SK-N-SH (cell line): ENCODE measurements at regions not wholly inside any gene's neighbourhood (a gene's known extent, or its start where the extent isn't known, plus 50 kb on each side); places are given as distances from the start of the nearest gene placed in this dataset.
A peak's percentile ranks its signal among the peaks of the same experiment; 100 is the strongest.

Source experiments
- CTCF ChIA-PET: fragments of 300-600, 350-600 bp; formaldehyde crosslinking; extraction: SDS; loops from one replicate; lab custom pipeline; 2021; lab: Yijun Ruan, JAX
- POLR2A ChIA-PET: fragments of 350-600 bp; sonication (Branson Sonifier 250); formaldehyde crosslinking; extraction: SDS; loops from one replicate; lab custom pipeline; 2020; ENCODE audit warnings: antibody characterized with exemption, inconsistent platforms; lab: Yijun Ruan, JAX
- DNase-seq: peaks from one replicate; pipeline ENCODE4 v3.0.0; 2012
- H2AFZ ChIP-seq: fragments of 200-600 bp; sonication (generic); 2 replicates; pipeline ENCODE4 v1.8.1; 2016; ENCODE audit warnings: antibody characterized with exemption, mild to moderate bottlenecking, low read depth
- H3F3A ChIP-seq: fragments of 200-600 bp; sonication (generic); replicated peaks from 2 replicates; pipeline ENCODE3; 2016; ENCODE audit warnings: antibody characterized with exemption, mild to moderate bottlenecking; ENCODE audit not compliant: insufficient read depth
- H3K27ac ChIP-seq, 2 experiments: fragments of 200-500 bp in 1 of 2; fragments of 200-600 bp in 1 of 2; sonication (Bioruptor generic) in 1 of 2; sonication (generic), shearing (Covaris generic) in 1 of 2; 2 replicates each; pipeline versions ENCODE4 v1.5.1 to v1.6.1; 2014 to 2016; ENCODE audit warnings: low read depth in 2 of 2, inconsistent platforms in 1 of 2, low read length in 1 of 2, mild to moderate bottlenecking in 1 of 2, mixed read lengths in 1 of 2
- H3K27me3 ChIP-seq: fragments of 200-600 bp; sonication (generic), shearing (Covaris generic); 2 replicates; pipeline ENCODE4 v1.6.1; 2016; ENCODE audit warnings: mixed run types; ENCODE audit not compliant: insufficient read depth
- H3K36me3 ChIP-seq, 2 experiments: fragments of 200-500 bp in 1 of 2; fragments of 200-600 bp in 1 of 2; sonication (Bioruptor generic) in 1 of 2; sonication (generic) in 1 of 2; replicated peaks in 1 of 2; 2 replicates each; pipeline versions ENCODE3 to v1.5.1; 2014 to 2016; ENCODE audit warnings: low read length in 1 of 2, mild to moderate bottlenecking in 1 of 2; ENCODE audit not compliant: insufficient read depth in 2 of 2, control insufficient read depth in 1 of 2
- H3K4me1 ChIP-seq, 2 experiments: fragments of 200-500 bp in 1 of 2; fragments of 200-600 bp in 1 of 2; sonication (Bioruptor generic) in 1 of 2; sonication (generic), shearing (Covaris generic) in 1 of 2; 2 replicates each; pipeline versions ENCODE4 v1.5.1 to v1.6.1; 2014 to 2016; ENCODE audit warnings: low read depth in 1 of 2, low read length in 1 of 2, mixed run types in 1 of 2; ENCODE audit not compliant: insufficient read depth in 2 of 2, control insufficient read depth in 1 of 2
- H3K4me2 ChIP-seq: fragments of 200-600 bp; sonication (generic), shearing (Covaris generic); 2 replicates; pipeline ENCODE4 v1.6.1; 2017; ENCODE audit warnings: mixed run types
- H3K4me3 ChIP-seq, 2 experiments: fragments of 200-500 bp in 1 of 2; fragments of 200-600 bp in 1 of 2; sonication (Bioruptor generic) in 1 of 2; sonication (generic), shearing (Covaris generic) in 1 of 2; 2 replicates each; pipeline versions ENCODE4 v1.5.1 to v1.8.1; 2014 to 2016; ENCODE audit warnings: low read depth in 2 of 2, inconsistent platforms in 1 of 2, low read length in 1 of 2, mild to moderate bottlenecking in 1 of 2, mixed read lengths in 1 of 2, moderate library complexity in 1 of 2
- H3K79me2 ChIP-seq: fragments of 200-600 bp; sonication (generic); 2 replicates; pipeline ENCODE4 v1.8.1; 2017; ENCODE audit warnings: mild to moderate bottlenecking; ENCODE audit not compliant: insufficient read depth
- H3K9ac ChIP-seq: fragments of 200-600 bp; sonication (generic); 2 replicates; pipeline ENCODE4 v1.6.1; 2017; ENCODE audit warnings: mixed run types
- H3K9me2 ChIP-seq: fragments of 200-600 bp; sonication (generic); 2 replicates; pipeline ENCODE4 v1.6.1; 2017; ENCODE audit warnings: mixed run types
- H3K9me3 ChIP-seq: fragments of 200-600 bp; sonication (generic); 2 replicates; pipeline ENCODE4 v1.6.1; 2017; ENCODE audit warnings: mixed run types, mild to moderate bottlenecking, moderate library complexity
- H4K20me1 ChIP-seq: fragments of 200-600 bp; sonication (generic); 2 replicates; pipeline ENCODE4 v1.6.1; 2017; ENCODE audit warnings: mild to moderate bottlenecking, mixed run types; ENCODE audit not compliant: insufficient read depth
- ELF1 ChIP-seq: IDR thresholded peaks from 2 replicates; pipeline ENCODE4 v1.4.0; 2012
- EP300 ChIP-seq, 2 experiments: IDR thresholded peaks; 2 replicates each; pipeline versions ENCODE4 v1.4.0 to v1.6.1; 2012; ENCODE audit warnings: borderline replicate concordance in 1 of 2, low read depth in 1 of 2, low read length in 1 of 2
- EZH2phosphoT487 ChIP-seq: fragments of 200-600 bp; sonication (generic); IDR thresholded peaks from 2 replicates; pipeline ENCODE4 v1.6.1; 2017; ENCODE audit warnings: low read depth, mixed run types, mild to moderate bottlenecking, antibody characterized with exemption, moderate library complexity, borderline replicate concordance
- FOSL2 ChIP-seq: IDR thresholded peaks from 2 replicates; pipeline ENCODE4 v1.4.0; 2012; ENCODE audit warnings: low read depth, mild to moderate bottlenecking, moderate library complexity, borderline replicate concordance
- GABPA ChIP-seq: IDR thresholded peaks from 2 replicates; pipeline ENCODE4 v1.4.0; 2012; ENCODE audit warnings: low read depth, mild to moderate bottlenecking
- NFIC ChIP-seq: IDR thresholded peaks from 2 replicates; pipeline ENCODE4 v1.4.0; 2012; ENCODE audit warnings: borderline replicate concordance
- POLR2AphosphoS5 ChIP-seq: IDR thresholded peaks from 2 replicates; pipeline ENCODE4 v1.6.1; 2012; ENCODE audit warnings: low read depth, low read length
- RAD21 ChIP-seq: IDR thresholded peaks from 2 replicates; pipeline ENCODE4 v1.6.1; 2012; ENCODE audit warnings: mild to moderate bottlenecking, low read length
- RXRA ChIP-seq: IDR thresholded peaks from 2 replicates; pipeline ENCODE4 v1.4.0; 2012; ENCODE audit warnings: low read depth, mild to moderate bottlenecking, borderline replicate concordance
- SIN3A ChIP-seq: IDR thresholded peaks from 2 replicates; pipeline ENCODE4 v1.6.1; 2012; ENCODE audit warnings: low read depth, mild to moderate bottlenecking, low read length, moderate library complexity, borderline replicate concordance
- SMC3 ChIP-seq: IDR thresholded peaks from 2 replicates; pipeline ENCODE4 v1.6.1; 2012; ENCODE audit warnings: low read depth, low read length, improper control_type of control experiment
- TCF12 ChIP-seq: IDR thresholded peaks from 2 replicates; pipeline ENCODE4 v1.4.0; 2012
- YY1 ChIP-seq: IDR thresholded peaks from 2 replicates; pipeline ENCODE4 v1.4.0; 2012; ENCODE audit warnings: low read depth, mild to moderate bottlenecking
- WGBS: methylation state at CpG from one replicate; pipeline ENCODE4 v1.1.6; 2017; ENCODE audit warnings: low lambda C conversion rate; 5-methylcytosine and 5-hydroxymethylcytosine counted together
- TF ChIP-seq, protein P1 (sequence below): fragments of 150-350 bp; IDR thresholded peaks from 2 replicates; pipeline ENCODE4 v1.6.1; 2016; ENCODE audit warnings: mild to moderate bottlenecking, low read depth, low read length
- TF ChIP-seq, protein P2 (sequence below): IDR thresholded peaks from 2 replicates; pipeline ENCODE4; 2012
- TF ChIP-seq, protein P3 (sequence below): fragments of 150-350 bp; IDR thresholded peaks from 2 replicates; pipeline ENCODE4 v1.6.1; 2017; ENCODE audit warnings: antibody characterized with exemption, low read length, low read depth, borderline replicate concordance
- TF ChIP-seq, protein P4 (sequence below): IDR thresholded peaks from 2 replicates; pipeline ENCODE4 v1.4.0; 2012; ENCODE audit warnings: low read depth

DNA sequence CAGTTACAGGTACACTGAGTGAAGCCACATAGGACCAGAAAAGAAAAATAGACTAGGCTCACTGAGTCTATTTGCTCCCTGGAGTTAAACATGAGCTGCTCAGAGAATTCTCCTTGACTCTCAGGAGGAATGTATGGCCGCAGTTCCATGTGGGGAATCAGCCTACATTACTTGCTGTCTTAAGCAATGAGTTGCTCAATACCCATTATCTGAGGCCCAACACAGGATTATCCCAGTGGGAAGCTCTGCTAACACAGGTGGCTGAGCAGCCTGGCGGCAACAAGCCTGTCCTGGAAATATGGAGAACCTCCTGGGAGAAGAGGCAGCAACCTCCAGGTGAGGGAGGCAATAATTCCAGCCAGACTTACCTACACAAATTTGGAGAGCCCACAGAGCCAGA lies 177.5 kb upstream of the NREP start:
- Histone ChIP-seq H3K79me2 (no peaks in the 10 kb centered on the region), H2AFZ (no peak overlapping the region), H3K4me3 (no peak overlapping the region), H3K36me3 (no peaks in the 10 kb centered on the region), H3F3A (peaks cover 44% of the 10 kb centered on the region), H3K27ac (peak overlapping the region in 1 of 2 experiments; percentile 99; a peak in 1 of 4 replicates), H3K9me3 (no peaks in the 10 kb centered on the region), H3K27me3 (no peaks in the 10 kb centered on the region), H3K4me2 (no peak overlapping the region), H4K20me1 (no peaks in the 10 kb centered on the region), H3K9ac (no peak overlapping the region), H3K9me2 (no peaks in the 10 kb centered on the region), H3K4me1 (peaks cover 0 to 27% of the 10 kb centered on the region in 2 experiments)
- ChIA-PET POLR2A (no interaction called here), CTCF (interaction anchor here (1.8 kb wide), 1 partner anchor 11 kb away, joined by 5 read pairs; no protein-coding TSS in a partner anchor)
- 77% methylated on average over 2 of the region's 2 CpGs for WGBS
- TF ChIP-seq, protein P1, sequence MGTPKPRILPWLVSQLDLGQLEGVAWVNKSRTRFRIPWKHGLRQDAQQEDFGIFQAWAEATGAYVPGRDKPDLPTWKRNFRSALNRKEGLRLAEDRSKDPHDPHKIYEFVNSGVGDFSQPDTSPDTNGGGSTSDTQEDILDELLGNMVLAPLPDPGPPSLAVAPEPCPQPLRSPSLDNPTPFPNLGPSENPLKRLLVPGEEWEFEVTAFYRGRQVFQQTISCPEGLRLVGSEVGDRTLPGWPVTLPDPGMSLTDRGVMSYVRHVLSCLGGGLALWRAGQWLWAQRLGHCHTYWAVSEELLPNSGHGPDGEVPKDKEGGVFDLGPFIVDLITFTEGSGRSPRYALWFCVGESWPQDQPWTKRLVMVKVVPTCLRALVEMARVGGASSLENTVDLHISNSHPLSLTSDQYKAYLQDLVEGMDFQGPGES: no peak
- DNase-seq: no peak

DNA sequence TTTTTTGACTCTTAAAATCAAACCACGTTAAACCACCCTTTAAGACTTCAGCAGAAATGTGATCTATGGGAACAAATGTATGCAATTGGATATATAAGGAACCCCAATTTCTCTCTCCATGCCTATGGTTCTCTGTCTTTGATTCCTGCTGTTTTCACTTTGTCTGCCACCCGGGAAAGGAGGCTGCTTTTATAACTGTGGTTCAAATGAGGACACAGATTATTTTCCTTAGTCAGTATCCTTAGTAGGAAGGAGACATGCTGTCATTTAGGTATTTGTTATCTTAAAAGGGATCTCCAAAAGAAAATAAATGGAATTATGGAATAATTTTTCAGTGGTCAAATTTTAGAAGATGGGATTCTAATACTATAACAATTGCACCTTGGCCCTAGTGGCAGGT lies 176.1 kb upstream of the NREP start:
- H3F3A ChIP-seq: peaks cover 55% of the 10 kb centered on the region
- no peaks in the 10 kb centered on the region for H3K9me3 ChIP-seq
- H2AFZ ChIP-seq: no peak overlapping the region; the same call in 1 of the 2 replicates
- peaks cover 0 to 34% of the 10 kb centered on the region in 2 experiments for H3K4me1 ChIP-seq
- 7% methylated on average over 2 of the region's 2 CpGs for WGBS
- H3K9me2 ChIP-seq: no peaks in the 10 kb centered on the region
- no peaks in the 10 kb centered on the region for H3K27me3 ChIP-seq
- H3K79me2 ChIP-seq: no peaks in the 10 kb centered on the region
- POLR2A ChIA-PET: no interaction called here
- H4K20me1 ChIP-seq: no peaks in the 10 kb centered on the region
- no peak overlapping the region for H3K4me3 ChIP-seq
- no peaks in the 10 kb centered on the region for H3K36me3 ChIP-seq
- CTCF ChIA-PET: interaction anchor here (1.8 kb wide), 1 partner anchor 10 kb away, joined by 5 read pairs; no protein-coding TSS in a partner anchor
- TF ChIP-seq, protein P2, sequence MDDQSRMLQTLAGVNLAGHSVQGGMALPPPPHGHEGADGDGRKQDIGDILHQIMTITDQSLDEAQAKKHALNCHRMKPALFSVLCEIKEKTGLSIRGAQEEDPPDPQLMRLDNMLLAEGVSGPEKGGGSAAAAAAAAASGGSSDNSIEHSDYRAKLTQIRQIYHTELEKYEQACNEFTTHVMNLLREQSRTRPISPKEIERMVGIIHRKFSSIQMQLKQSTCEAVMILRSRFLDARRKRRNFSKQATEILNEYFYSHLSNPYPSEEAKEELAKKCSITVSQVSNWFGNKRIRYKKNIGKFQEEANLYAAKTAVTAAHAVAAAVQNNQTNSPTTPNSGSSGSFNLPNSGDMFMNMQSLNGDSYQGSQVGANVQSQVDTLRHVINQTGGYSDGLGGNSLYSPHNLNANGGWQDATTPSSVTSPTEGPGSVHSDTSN: peak; percentile 17; the same call in 1 of the 2 replicates
- no peak for TF ChIP-seq SIN3A
- DNase-seq: no peak
- peak overlapping the region; percentile 64 for H3K9ac ChIP-seq
- peak overlapping the region; percentile 67 for H3K4me2 ChIP-seq
- H3K27ac ChIP-seq: peak overlapping the region; percentile 87 to 99; a peak in 3 of 4 replicates

DNA sequence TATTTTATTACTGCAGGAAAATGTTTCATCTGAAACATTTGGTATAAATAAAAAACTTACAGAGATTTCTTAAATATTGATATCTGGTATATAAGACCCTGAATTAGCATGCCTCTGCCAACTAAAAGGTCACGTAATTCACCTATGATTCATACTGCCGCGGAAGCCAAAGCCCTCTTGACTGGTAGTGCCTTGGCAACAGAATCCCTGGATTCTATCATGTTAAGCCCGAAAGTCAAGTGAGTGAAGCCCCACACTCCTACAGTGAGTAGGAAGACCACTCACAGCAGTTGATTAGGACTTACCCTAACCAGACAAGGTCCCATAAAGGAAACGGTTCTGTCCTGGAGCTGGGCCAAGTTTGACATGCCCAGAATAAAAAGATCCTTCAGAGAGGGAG lies 175.6 kb upstream of the NREP start:
- DNase-seq: no peak
- WGBS: 2% methylated on average over 5 of the region's 5 CpGs
- Histone ChIP-seq H3K9me2 (no peaks in the 10 kb centered on the region), H3K4me2 (peak overlapping the region; percentile 67), H3K27me3 (no peaks in the 10 kb centered on the region), H3K4me3 (no peak overlapping the region), H3K27ac (peak overlapping the region; percentile 87 to 99; a peak in 3 of 4 replicates), H3K4me1 (peaks cover 0 to 35% of the 10 kb centered on the region in 2 experiments), H2AFZ (no peak overlapping the region; the same call in 1 of the 2 replicates), H4K20me1 (no peaks in the 10 kb centered on the region), H3K36me3 (no peaks in the 10 kb centered on the region), H3K9ac (peak overlapping the region; percentile 64), H3F3A (peaks cover 55% of the 10 kb centered on the region), H3K79me2 (no peaks in the 10 kb centered on the region), H3K9me3 (no peaks in the 10 kb centered on the region)
- ChIA-PET CTCF (no interaction called here), POLR2A (no interaction called here)
- TF ChIP-seq, protein P1: no peak
- TF ChIP-seq EZH2phosphoT487 (no peak), NFIC (peak; percentile 90), FOSL2 (peak; percentile 82), EP300 (IDR thresholded peaks at IDR 0.05; ENCODE audit: borderline replicate concordance in 1 of 2, low read depth in 1 of 2, low read length in 1 of 2) (peak; percentile 12 to 83; a peak in 3 of 4 replicates), YY1 (no peak), RXRA (peak; percentile 86), SMC3 (no peak), POLR2AphosphoS5 (0 out of 2 replicates have a peak, but pooled peaks have one; percentile 13), GABPA (no peak), ELF1 (no peak), RAD21 (no peak), TCF12 (peak; percentile 96)
- TF ChIP-seq, protein P3, sequence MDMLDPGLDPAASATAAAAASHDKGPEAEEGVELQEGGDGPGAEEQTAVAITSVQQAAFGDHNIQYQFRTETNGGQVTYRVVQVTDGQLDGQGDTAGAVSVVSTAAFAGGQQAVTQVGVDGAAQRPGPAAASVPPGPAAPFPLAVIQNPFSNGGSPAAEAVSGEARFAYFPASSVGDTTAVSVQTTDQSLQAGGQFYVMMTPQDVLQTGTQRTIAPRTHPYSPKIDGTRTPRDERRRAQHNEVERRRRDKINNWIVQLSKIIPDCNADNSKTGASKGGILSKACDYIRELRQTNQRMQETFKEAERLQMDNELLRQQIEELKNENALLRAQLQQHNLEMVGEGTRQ: no peak
- TF ChIP-seq, protein P4, sequence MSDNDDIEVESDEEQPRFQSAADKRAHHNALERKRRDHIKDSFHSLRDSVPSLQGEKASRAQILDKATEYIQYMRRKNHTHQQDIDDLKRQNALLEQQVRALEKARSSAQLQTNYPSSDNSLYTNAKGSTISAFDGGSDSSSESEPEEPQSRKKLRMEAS: no peak
